Activated T-cell treated with anti-CD3 and anti-CD28 coated beads, Interleukin-2, amount 50 U/mL, for 4 hours (primary cell): ENCODE measurements at regions not wholly inside any gene's neighbourhood (a gene's known extent, or its start where the extent isn't known, plus 50 kb on each side); places are given as distances from the start of the nearest gene placed in this dataset.

Experiments used
- ATAC-seq, 2 donors: fragments of 200-7000 bp; cut with Tn5 transposase; one replicate each; pipeline ENCODE4 v1.10.0; 2021
- DNase-seq: peaks from one replicate; pipeline ENCODE4 v3.0.0-alpha.2; 2020
- H3K27me3 Mint-ChIP-seq: one replicate; pipeline ENCODE4 v1.8.0; 2021; ENCODE audit warnings: low read depth, mixed read lengths
- H3K36me3 Mint-ChIP-seq: one replicate; pipeline ENCODE4 v1.8.0; 2022; ENCODE audit warnings: mixed read lengths; ENCODE audit not compliant: insufficient read depth
- H3K4me1 Mint-ChIP-seq: one replicate; pipeline ENCODE4 v1.8.0; 2021; ENCODE audit warnings: low read depth, mixed read lengths
- H3K4me3 Mint-ChIP-seq: one replicate; pipeline ENCODE4 v1.8.0; 2021; ENCODE audit warnings: mild to moderate bottlenecking, moderate library complexity, mixed read lengths
- H3K9me3 Mint-ChIP-seq: one replicate; pipeline ENCODE4 v1.8.0; 2021; ENCODE audit warnings: mixed read lengths

DNA sequence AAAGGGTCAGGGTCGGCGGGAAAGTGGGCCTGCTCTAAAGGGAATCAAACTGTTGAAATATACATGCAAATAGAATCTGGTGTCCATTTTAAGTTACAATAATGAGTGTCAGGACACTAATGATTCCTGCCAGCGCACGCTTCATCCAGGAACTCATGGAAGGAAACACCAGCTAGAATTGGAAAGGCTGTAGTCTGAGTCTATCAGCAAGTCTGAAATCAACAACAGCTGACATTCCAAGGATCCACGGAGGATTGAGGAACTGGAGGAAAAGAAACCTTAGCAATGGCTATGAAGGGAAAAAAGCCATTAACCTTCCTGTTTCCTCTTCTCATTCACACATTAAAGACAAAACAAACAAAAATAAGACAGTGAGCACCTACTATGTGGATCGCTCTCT, 1063.1 kb downstream of the NTRK3 start:
- DNase-seq: no peak
- no peaks in the 10 kb centered on the region for H3K4me1 Mint-ChIP-seq

DNA sequence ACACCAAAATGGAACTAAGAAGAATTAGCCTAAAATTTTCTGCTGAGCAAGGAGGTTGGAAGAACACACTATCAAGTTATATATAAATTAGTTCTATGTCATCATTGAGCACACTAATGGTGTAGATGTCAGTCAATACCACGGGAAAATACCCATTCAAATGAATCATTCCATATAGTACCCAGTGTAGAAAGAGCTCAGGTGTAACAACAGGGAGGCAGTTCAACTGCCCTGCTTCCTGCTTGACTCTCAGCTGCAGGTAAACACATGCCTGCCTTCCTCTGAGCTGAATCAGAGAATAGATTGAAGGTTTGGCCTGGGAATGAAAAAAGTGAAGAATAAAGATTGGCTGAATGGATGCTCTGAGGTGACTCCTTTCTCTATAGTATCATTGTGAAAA, 1088.0 kb downstream of the AGBL1 start:
- ATAC-seq (no peak), DNase-seq (no peak)
- Mint-ChIP-seq H3K4me3 (no peak overlapping the region), H3K27me3 (peaks cover 5% of the 10 kb centered on the region), H3K9me3 (no peaks in the 10 kb centered on the region), H3K36me3 (no peaks in the 10 kb centered on the region), H3K4me1 (no peaks in the 10 kb centered on the region)

More for the DNA sequence above, 1063.1 kb downstream of the NTRK3 start:
- Mint-ChIP-seq H3K27me3 (no peaks in the 10 kb centered on the region), H3K4me3 (no peak overlapping the region), H3K9me3 (no peaks in the 10 kb centered on the region), H3K36me3 (no peaks in the 10 kb centered on the region)
- ATAC-seq: no peak

DNA sequence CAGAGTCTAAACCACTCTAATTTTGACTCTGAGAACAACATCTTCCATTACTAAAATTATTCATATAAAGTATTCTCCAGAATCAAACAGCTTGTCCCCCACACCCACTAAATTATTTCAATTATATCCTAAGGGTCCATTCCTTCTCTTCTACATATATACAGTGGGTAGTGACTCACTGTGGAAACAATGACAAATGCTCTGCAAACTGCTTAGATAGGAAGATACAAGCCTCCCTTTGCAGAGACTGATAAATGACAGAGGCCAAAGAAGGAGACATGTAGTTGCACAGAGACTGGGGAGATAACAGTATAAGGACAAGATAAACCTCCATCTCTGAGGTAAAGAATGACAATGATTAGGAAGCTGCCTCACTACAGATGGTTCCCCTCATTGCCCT, 1087.4 kb downstream of the AGBL1 start:
- H3K9me3 Mint-ChIP-seq: no peaks in the 10 kb centered on the region
- H3K4me3 Mint-ChIP-seq: no peak overlapping the region
- no peaks in the 10 kb centered on the region for H3K36me3 Mint-ChIP-seq
- no peak for ATAC-seq
- no peak for DNase-seq
- H3K27me3 Mint-ChIP-seq: peaks cover 8% of the 10 kb centered on the region
- H3K4me1 Mint-ChIP-seq: no peaks in the 10 kb centered on the region

DNA sequence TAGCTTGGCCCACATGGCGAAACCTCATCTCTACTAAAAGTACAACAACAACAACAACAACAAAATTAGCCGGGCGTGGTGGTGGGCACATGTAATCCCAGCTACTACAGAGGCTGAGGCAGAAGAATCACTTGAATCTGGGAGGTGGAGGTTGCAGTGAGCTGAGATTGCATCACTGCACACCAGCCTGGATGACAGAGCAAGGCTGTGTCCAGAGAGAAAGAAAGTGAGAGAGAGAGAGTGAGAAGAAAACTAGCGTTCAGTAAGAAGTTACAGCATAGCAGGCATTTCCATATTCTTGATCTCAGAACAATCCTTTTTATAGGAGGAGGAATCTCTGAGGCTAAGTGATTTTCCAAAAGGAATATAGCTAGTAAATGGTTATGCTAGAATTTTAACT, 1076.1 kb downstream of the AGBL1 start:
- Mint-ChIP-seq H3K4me1 (no peaks in the 10 kb centered on the region), H3K27me3 (peaks cover 7% of the 10 kb centered on the region), H3K4me3 (no peak overlapping the region), H3K36me3 (no peaks in the 10 kb centered on the region), H3K9me3 (peaks cover 7% of the 10 kb centered on the region)
- DNase-seq (no peak), ATAC-seq (no peak)

DNA sequence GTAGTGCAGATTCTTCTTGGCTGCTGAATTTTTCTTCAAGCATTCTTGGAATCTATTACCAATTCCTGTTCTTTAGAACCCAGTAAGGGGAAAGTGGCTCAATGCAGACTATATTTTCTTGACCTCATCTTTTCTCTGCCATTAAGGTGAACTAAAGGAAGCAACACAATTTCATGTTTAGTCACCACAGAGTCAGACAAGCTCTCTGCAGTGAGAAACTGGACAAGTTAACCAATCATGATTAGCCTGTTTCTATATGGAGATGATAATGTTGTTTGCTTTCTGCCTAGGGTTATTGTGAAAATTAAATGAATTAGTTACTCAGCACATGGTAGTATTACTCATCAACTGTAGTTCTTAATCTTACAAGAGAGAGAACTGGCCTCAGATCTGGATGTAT, 1075.1 kb downstream of the AGBL1 start:
- peaks cover 6% of the 10 kb centered on the region for H3K27me3 Mint-ChIP-seq
- peaks cover 7% of the 10 kb centered on the region for H3K9me3 Mint-ChIP-seq
- DNase-seq (no peak), ATAC-seq (no peak)
- no peak overlapping the region for H3K4me3 Mint-ChIP-seq
- no peaks in the 10 kb centered on the region for H3K4me1 Mint-ChIP-seq
- no peaks in the 10 kb centered on the region for H3K36me3 Mint-ChIP-seq

DNA sequence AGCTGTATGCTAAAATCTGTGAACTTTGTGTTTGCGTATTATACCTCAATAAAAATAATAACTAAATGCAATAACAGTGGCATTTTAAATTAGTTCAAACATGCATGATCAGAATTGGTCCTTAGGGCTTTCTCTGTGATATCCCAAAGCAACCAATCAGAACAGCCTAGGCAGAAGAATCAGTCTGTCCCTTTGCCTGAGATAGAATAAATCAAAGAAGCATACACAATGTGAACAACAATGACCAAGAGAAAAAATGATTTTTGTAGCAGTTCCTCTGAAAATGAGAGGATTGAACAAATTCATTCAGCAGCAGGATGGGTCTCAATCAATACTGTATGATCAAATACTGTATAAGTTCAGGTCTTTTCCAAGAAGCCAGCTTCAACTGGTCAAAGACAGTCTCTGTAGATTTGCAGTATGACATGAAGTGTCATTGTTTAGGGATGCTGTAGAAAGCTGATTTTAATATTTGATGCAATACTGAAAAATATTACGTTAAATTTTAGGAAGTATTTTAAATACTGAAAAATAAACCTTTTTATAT, 1071.6 kb downstream of the AGBL1 start:
- no peaks in the 10 kb centered on the region for H3K4me1 Mint-ChIP-seq
- no peak for ATAC-seq
- H3K27me3 Mint-ChIP-seq: no peaks in the 10 kb centered on the region
- H3K9me3 Mint-ChIP-seq: peaks cover 11% of the 10 kb centered on the region
- no peak overlapping the region for H3K4me3 Mint-ChIP-seq
- no peaks in the 10 kb centered on the region for H3K36me3 Mint-ChIP-seq
- DNase-seq: no peak

DNA sequence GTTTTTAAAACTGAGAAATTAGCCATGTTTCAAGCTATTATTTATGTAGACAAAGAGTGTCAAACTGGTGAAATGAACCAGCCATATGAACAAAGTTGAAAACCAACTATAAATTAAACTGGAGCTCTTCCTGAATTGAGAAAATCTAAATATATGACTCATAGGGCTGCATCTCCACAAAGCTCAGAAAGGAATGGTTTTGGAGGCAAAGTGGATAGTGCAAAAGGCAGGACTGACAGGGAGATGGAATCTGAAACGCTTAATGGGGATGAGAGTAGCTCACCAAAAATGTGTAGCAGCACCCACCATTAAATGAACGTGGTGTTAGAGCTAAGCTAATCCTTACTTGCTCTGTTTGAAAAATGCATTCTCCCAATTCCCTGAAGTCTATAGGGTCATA, 1066.0 kb downstream of the AGBL1 start:
- peaks cover 2% of the 10 kb centered on the region for H3K27me3 Mint-ChIP-seq
- H3K4me3 Mint-ChIP-seq: no peak overlapping the region
- H3K36me3 Mint-ChIP-seq: no peaks in the 10 kb centered on the region
- no peak for DNase-seq
- ATAC-seq: no peak
- H3K4me1 Mint-ChIP-seq: no peaks in the 10 kb centered on the region
- H3K9me3 Mint-ChIP-seq: peaks cover 15% of the 10 kb centered on the region

DNA sequence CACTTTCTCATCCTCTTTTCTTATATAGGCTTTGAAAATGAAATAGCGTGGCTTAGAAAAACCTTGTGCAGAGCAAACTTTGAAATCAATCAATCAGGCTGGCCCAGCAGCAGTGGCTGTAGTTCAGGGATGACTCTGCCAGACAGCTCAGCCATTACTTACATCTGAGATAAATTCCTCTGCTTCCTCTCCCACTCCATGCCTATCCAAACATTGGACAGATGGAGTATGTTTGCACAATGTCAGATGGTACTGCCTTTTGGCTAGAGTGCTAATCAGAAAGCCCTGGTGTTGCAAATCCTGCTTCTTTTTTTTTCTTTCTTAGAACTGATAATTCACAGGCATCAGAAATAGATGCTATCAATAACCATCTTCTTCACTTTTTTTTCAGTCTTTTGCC, 1065.1 kb downstream of the AGBL1 start:
- Mint-ChIP-seq H3K4me3 (no peak overlapping the region), H3K4me1 (no peaks in the 10 kb centered on the region), H3K36me3 (no peaks in the 10 kb centered on the region), H3K9me3 (peaks cover 15% of the 10 kb centered on the region), H3K27me3 (peaks cover 2% of the 10 kb centered on the region)
- no peak for ATAC-seq
- DNase-seq: no peak

DNA sequence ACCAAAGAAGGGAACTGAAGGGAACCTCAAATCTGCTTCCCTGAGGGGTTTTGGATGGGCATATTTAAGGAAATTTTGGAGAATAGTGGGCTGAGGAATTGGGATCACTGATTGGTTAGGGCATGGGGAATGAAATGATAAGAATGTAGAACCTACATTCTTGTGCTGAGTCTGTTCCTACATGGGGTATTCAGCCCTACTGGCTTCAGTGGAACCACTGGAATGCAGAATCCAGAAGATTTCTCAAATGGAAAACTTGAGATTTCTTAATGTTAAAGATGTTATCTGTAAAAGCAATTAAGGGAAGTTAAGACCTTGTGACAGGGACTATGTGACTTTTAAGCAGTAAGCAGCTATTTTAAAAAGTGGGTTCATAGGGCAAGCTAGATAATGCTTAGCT, 1062.4 kb downstream of the AGBL1 start:
- Mint-ChIP-seq H3K4me1 (no peaks in the 10 kb centered on the region), H3K9me3 (peaks cover 9% of the 10 kb centered on the region), H3K36me3 (no peaks in the 10 kb centered on the region), H3K27me3 (peaks cover 2% of the 10 kb centered on the region), H3K4me3 (no peak overlapping the region)
- no peak for ATAC-seq
- DNase-seq: no peak

DNA sequence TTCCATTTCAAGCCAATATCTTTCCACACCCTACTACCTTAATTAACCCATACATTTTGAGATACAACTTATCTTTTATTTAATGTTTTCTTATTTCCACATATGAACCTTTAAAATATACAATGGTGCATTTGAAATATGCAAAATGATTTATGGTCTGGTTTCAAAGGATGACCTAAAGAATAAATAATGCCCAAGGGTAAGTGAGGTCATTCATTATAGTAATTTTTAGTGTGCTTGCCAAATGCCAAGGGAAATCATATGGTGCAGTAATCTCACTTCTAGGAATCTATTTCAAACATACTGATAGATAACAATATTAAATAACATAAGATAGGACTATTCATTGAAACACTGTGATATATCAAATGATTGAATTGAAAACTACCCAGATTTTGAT, 1055.4 kb downstream of the AGBL1 start:
- no peaks in the 10 kb centered on the region for H3K27me3 Mint-ChIP-seq
- H3K4me1 Mint-ChIP-seq: no peaks in the 10 kb centered on the region
- H3K4me3 Mint-ChIP-seq: no peak overlapping the region
- H3K9me3 Mint-ChIP-seq: peaks cover 3% of the 10 kb centered on the region
- no peak for ATAC-seq
- no peak for DNase-seq
- no peaks in the 10 kb centered on the region for H3K36me3 Mint-ChIP-seq

DNA sequence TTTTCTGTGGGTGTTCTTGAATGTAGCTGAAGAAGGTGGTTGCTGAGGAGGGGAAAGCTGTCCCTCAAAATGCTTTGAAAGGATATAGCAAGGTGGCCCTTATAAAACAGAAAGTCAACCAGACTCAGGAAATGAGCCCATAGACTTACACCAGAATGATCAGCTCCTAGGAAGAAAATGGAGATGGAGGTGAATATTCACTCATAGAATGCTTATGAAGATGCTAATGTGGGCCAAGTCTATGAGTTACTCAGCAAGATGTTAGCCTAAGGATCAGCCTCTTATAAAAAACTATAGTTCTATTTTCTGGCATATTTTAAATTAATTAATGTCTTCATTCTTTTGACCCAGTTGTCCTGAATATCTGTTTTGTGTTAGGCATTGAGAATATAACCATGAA, 1054.0 kb downstream of the AGBL1 start:
- Mint-ChIP-seq H3K4me1 (no peaks in the 10 kb centered on the region), H3K36me3 (no peaks in the 10 kb centered on the region), H3K4me3 (no peak overlapping the region), H3K9me3 (peaks cover 3% of the 10 kb centered on the region), H3K27me3 (no peaks in the 10 kb centered on the region)
- ATAC-seq: no peak
- no peak for DNase-seq

DNA sequence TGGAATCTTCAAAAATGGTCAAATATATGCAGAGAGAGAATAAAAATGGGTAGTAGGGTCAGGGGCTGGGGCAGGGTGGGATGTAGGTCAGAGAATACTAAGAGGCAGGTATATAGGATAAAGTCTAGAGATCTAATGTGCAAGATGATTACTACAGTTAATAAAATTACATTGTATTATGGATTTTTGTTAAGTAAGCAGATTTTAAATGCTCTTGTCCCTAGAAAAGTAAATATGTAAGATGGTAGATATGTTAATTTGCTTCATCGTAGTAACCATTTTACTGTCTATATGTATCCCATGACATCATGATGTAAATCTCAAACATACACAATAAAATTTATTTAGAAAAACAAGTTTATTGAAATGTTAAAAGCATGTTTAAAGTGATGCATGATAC, 1051.4 kb downstream of the AGBL1 start:
- ATAC-seq (no peak), DNase-seq (no peak)
- H3K9me3 Mint-ChIP-seq: peaks cover 6% of the 10 kb centered on the region

DNA sequence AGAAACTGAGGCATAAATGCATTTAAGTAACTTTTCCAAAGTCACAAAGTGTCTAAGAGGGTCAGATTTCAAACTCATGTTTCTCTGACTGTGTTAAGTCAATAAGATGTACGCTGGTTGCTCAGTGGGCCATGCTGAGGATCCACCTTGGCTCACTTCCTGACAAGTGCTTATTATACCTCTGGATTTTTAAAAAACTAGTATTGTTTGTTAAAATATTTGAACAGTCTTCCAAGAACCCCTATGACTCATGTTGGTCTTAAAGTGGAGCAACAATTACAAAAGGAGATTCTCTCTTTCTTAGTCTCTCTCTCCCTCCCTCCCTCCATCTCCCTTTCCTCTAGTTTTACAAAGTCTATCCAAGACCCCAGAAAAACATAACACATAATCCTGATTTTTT, 1050.2 kb downstream of the AGBL1 start:
- Mint-ChIP-seq H3K4me3 (no peak overlapping the region), H3K4me1 (no peaks in the 10 kb centered on the region), H3K27me3 (no peaks in the 10 kb centered on the region), H3K36me3 (no peaks in the 10 kb centered on the region), H3K9me3 (peaks cover 6% of the 10 kb centered on the region)
- no peak for ATAC-seq
- DNase-seq: no peak

More for the DNA sequence above, 1051.4 kb downstream of the AGBL1 start:
- Mint-ChIP-seq H3K27me3 (no peaks in the 10 kb centered on the region), H3K36me3 (no peaks in the 10 kb centered on the region), H3K4me3 (no peak overlapping the region), H3K4me1 (no peaks in the 10 kb centered on the region)

DNA sequence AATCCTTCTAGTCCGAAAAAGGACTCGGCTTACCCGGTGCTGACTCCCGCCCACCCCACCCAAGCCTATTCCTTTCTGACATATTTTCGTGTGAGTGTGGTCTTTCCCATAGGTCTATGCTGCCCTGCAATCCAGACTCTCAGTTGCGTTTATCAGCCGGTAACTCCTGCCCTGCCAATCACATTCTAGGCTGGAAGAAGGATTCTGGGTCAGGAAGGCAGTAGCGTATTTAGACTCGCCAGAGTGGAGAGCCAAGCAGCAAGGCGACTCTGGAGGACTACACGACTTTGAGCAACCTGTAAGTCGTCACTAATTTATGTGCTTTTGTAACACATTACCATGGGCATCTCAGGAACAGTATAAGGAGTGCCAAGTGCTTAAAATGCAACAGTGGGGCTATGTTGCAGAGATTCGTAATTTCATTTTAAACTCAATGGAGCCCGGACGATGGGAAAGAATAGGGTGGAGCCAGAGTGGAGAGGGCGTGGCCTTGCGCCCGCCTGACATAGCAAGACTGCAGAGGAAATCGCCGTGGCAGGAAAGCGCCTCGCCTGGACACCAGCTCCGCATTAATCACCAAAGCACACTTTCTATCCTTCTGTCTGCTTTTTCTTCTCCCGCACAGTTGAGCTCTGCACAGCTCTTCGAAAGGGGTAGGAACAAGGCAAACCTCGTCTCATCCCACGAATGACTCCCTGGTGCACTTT, 1044.2 kb downstream of the AGBL1 start:
- DNase-seq: no peak
- no peaks in the 10 kb centered on the region for H3K4me1 Mint-ChIP-seq
- no peak overlapping the region for H3K4me3 Mint-ChIP-seq
- no peaks in the 10 kb centered on the region for H3K36me3 Mint-ChIP-seq
- no peaks in the 10 kb centered on the region for H3K27me3 Mint-ChIP-seq
- H3K9me3 Mint-ChIP-seq: peaks cover 3% of the 10 kb centered on the region
- ATAC-seq: no peak

DNA sequence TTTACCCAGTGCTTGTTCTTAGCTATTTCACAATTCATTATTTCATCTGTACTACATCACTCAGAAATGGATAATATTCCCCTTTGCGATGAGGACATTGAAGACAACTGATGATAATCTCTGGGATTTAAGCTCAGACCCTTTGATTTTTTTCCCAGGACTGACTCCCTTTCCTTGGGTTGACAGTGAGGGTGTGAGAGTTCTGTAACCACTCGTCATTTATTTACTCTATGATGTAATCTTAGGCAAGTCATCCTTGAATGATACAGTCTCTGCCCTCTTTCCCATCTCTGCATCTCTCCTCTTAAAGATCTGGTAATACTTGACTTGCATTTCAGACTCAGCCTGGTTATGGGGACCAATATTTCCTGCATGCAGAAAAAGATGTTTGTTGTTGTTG, 1041.7 kb downstream of the AGBL1 start:
- no peaks in the 10 kb centered on the region for H3K4me1 Mint-ChIP-seq
- H3K27me3 Mint-ChIP-seq: peaks cover 2% of the 10 kb centered on the region
- DNase-seq (no peak), ATAC-seq (no peak)
- H3K36me3 Mint-ChIP-seq: no peaks in the 10 kb centered on the region
- H3K4me3 Mint-ChIP-seq: no peak overlapping the region
- no peaks in the 10 kb centered on the region for H3K9me3 Mint-ChIP-seq
